Small intestine (tissue), 7 donors: ENCODE measurements at regions not wholly inside any gene's neighbourhood (a gene's known extent, or its start where the extent isn't known, plus 50 kb on each side); places are given as distances from the start of the nearest gene placed in this dataset.
"Not testable (repeated sequence)": the region's sequence is repeated elsewhere in the genome, so short reads cannot be mapped to it uniquely, and the experiment has no call there.

Source experiments
- DNase-seq, 2 donors: peaks; one replicate each; pipeline versions ENCODE4 v3.0.0 to v3.0.0-alpha.2; 2013
- FAIRE-seq: peaks from 2 replicates; lab custom pipeline; 2012; peaks lifted over from hg19 to GRCh38; lab: Jason Lieb, UNC
- H3K27ac ChIP-seq, 3 donors: one replicate each; pipeline ENCODE4 v1.5.1; 2013; ENCODE audit warnings: low read length in 2 of 3, mild to moderate bottlenecking in 2 of 3, control low read depth in 1 of 3, inconsistent platforms in 1 of 3, low read depth in 1 of 3, moderate library complexity in 1 of 3
- H3K27me3 ChIP-seq, 3 donors: one replicate each; pipeline ENCODE4 v1.6.1; 2013; ENCODE audit warnings: low read length in 3 of 3, inconsistent platforms in 1 of 3; ENCODE audit not compliant: control insufficient read depth in 3 of 3, insufficient read depth in 3 of 3
- H3K36me3 ChIP-seq, 3 donors: one replicate each; pipeline ENCODE4 v1.6.1; 2013; ENCODE audit warnings: low read length in 3 of 3, inconsistent platforms in 1 of 3, low read depth in 1 of 3, mild to moderate bottlenecking in 1 of 3, moderate library complexity in 1 of 3; ENCODE audit not compliant: control insufficient read depth in 3 of 3, insufficient read depth in 2 of 3
- H3K4me1 ChIP-seq, 3 donors: one replicate each; pipeline ENCODE4 v1.6.1; 2013; ENCODE audit warnings: low read length in 2 of 3, inconsistent platforms in 1 of 3, low read depth in 1 of 3, mild to moderate bottlenecking in 1 of 3, moderate library complexity in 1 of 3; ENCODE audit not compliant: control insufficient read depth in 3 of 3, insufficient read depth in 2 of 3
- H3K4me3 ChIP-seq, 3 donors: one replicate each; pipeline ENCODE4 v1.5.1; 2013; ENCODE audit warnings: low read length in 3 of 3, control low read depth in 1 of 3, inconsistent platforms in 1 of 3, low read depth in 1 of 3, mild to moderate bottlenecking in 1 of 3, moderate library complexity in 1 of 3
- H3K9me3 ChIP-seq, 2 donors: one replicate each; pipeline ENCODE4 v1.6.1; 2013; ENCODE audit warnings: low read depth in 1 of 2, low read length in 1 of 2; ENCODE audit not compliant: control insufficient read depth in 2 of 2, insufficient read depth in 1 of 2
- WGBS, 3 donors: extraction: QIAGEN DNeasy Blood & Tissue Kit; methylation state at CpG; one replicate each; pipeline ENCODE4 v1.1.7; 2013; 5-methylcytosine and 5-hydroxymethylcytosine counted together
- donor health status: healthy with polysubstance abuse.
- donor health status: control.
- donor health status: control.
- donor health status: Bipolar disorder and iron deficiency.
- donor health status: healthy.

- no peaks in the 10 kb centered on the region for H3K27me3 ChIP-seq
- H3K27ac ChIP-seq: no peak overlapping the region
- WGBS, 3 donors: 95 to 99% (median 98%) methylated on average over 1 of the region's 1 CpG
- FAIRE-seq (no peak), DNase-seq (no peak)
- no peak overlapping the region for H3K4me3 ChIP-seq
- no peaks in the 10 kb centered on the region for H3K36me3 ChIP-seq
- peaks cover 0 to 7% of the 10 kb centered on the region in 2 donors for H3K9me3 ChIP-seq
- H3K4me1 ChIP-seq: no peaks in the 10 kb centered on the region
Measured at GRCh38 chr9:102445181-102445747, 549.9 kb upstream of the CYLC2 start.

GRCh38 chr9:102439583-102439982, 555.5 kb upstream of the CYLC2 start:
- no peaks in the 10 kb centered on the region for H3K27me3 ChIP-seq
- no peak overlapping the region for H3K4me3 ChIP-seq
- no peaks in the 10 kb centered on the region for H3K9me3 ChIP-seq
- H3K4me1 ChIP-seq: no peaks in the 10 kb centered on the region
- DNase-seq (no peak), FAIRE-seq (no peak)
- no peak overlapping the region for H3K27ac ChIP-seq
- H3K36me3 ChIP-seq: no peaks in the 10 kb centered on the region

- not testable (repeated sequence) for H3K36me3 ChIP-seq, DNase-seq, H3K4me3 ChIP-seq, H3K27ac ChIP-seq, H3K9me3 ChIP-seq, FAIRE-seq, H3K4me1 ChIP-seq, H3K27me3 ChIP-seq
- 86 to 88% (median 87%) methylated on average over 13 of the region's 13 CpGs for WGBS, 3 donors
Measured at GRCh38 chr9:102436599-102436998, 558.5 kb upstream of the CYLC2 start.

GRCh38 chr9:102435427-102435826, 559.7 kb upstream of the CYLC2 start:
- H3K4me1 ChIP-seq: no peaks in the 10 kb centered on the region
- H3K36me3 ChIP-seq: no peaks in the 10 kb centered on the region
- H3K9me3 ChIP-seq: no peaks in the 10 kb centered on the region
- H3K27ac ChIP-seq: no peak overlapping the region
- DNase-seq (no peak), FAIRE-seq (no peak)
- 82 to 85% (median 84%) methylated on average over 3 of the region's 3 CpGs for WGBS, 3 donors
- no peaks in the 10 kb centered on the region for H3K27me3 ChIP-seq
- no peak overlapping the region for H3K4me3 ChIP-seq

- Histone ChIP-seq H3K9me3 (no peaks in the 10 kb centered on the region), H3K4me1 (no peaks in the 10 kb centered on the region), H3K27me3 (no peaks in the 10 kb centered on the region), H3K27ac (no peak overlapping the region), H3K36me3 (no peaks in the 10 kb centered on the region), H3K4me3 (no peak overlapping the region)
- no peak for DNase-seq
- WGBS, 3 donors: 3 to 31% (median 18%) methylated on average over 1 of the region's 1 CpG
- no peak for FAIRE-seq
Measured at GRCh38 chr9:102434545-102434944, 560.6 kb upstream of the CYLC2 start.

GRCh38 chr9:102428305-102428704, 566.8 kb upstream of the CYLC2 start:
- no peaks in the 10 kb centered on the region for H3K4me1 ChIP-seq
- no peaks in the 10 kb centered on the region for H3K27me3 ChIP-seq
- WGBS, 3 donors: 72 to 75% (median 73%) methylated on average over 4 of the region's 4 CpGs
- no peaks in the 10 kb centered on the region for H3K36me3 ChIP-seq
- no peak for FAIRE-seq
- no peaks in the 10 kb centered on the region for H3K9me3 ChIP-seq
- no peak overlapping the region for H3K27ac ChIP-seq
- H3K4me3 ChIP-seq: no peak overlapping the region
- no peak for DNase-seq

GRCh38 chr9:102416251-102416650, 578.9 kb upstream of the CYLC2 start:
- H3K4me3 ChIP-seq, H3K4me1 ChIP-seq, DNase-seq, H3K36me3 ChIP-seq, FAIRE-seq, H3K27ac ChIP-seq, H3K27me3 ChIP-seq: not testable (repeated sequence)
- H3K9me3 ChIP-seq: peaks cover 0 to 18% of the 10 kb centered on the region in 2 donors
- whole genome bisulfite sequencing, 3 donors: 83 to 86% (median 83%) methylated on average over 3 of the region's 3 CpGs

- H3K27ac ChIP-seq: no peak overlapping the region
- 70 to 75% (median 75%) methylated on average over 5 of the region's 5 CpGs for WGBS, 3 donors
- no peaks in the 10 kb centered on the region for H3K4me1 ChIP-seq
- DNase-seq (no peak), FAIRE-seq (no peak)
- no peaks in the 10 kb centered on the region for H3K27me3 ChIP-seq
- H3K36me3 ChIP-seq: no peaks in the 10 kb centered on the region
- peaks cover 0 to 2% of the 10 kb centered on the region in 2 donors for H3K9me3 ChIP-seq
- H3K4me3 ChIP-seq: no peak overlapping the region
Measured at GRCh38 chr9:102405218-102405867, 589.8 kb upstream of the CYLC2 start.

- no peaks in the 10 kb centered on the region for H3K36me3 ChIP-seq
- H3K27ac ChIP-seq: no peak overlapping the region
- no peaks in the 10 kb centered on the region for H3K4me1 ChIP-seq
- peaks cover 0 to 2% of the 10 kb centered on the region in 2 donors for H3K9me3 ChIP-seq
- H3K4me3 ChIP-seq: no peak overlapping the region
- FAIRE-seq (no peak), DNase-seq (no peak)
- no peaks in the 10 kb centered on the region for H3K27me3 ChIP-seq
- WGBS, 3 donors: 64 to 70% (median 68%) methylated on average over 3 of the region's 3 CpGs
Measured at GRCh38 chr9:102403514-102403913, 591.6 kb upstream of the CYLC2 start.
